ENCODE measurements at regions not wholly inside any gene's neighbourhood (a gene's known extent, or its start where the extent isn't known, plus 50 kb on each side); places are given as distances from the start of the nearest gene placed in this dataset.

DNA sequence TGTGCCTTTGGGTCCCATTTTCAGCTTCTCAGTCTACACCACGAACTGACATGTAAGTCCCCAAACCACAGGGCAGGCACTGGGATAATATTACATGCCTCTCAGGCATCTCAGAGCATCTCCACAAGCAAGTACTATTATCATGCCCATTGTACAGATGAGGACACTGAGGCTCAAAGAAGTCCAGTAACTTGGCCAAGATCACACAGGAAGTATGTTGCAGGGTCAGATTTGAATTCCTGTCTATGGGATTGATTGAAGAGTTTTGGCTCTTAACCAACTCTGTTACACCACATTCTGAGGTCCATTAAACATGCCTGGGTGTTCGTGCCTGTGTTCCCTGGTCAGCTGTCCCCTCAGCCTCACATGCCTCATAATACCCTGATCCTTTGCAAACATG is 319.8 kb downstream of the FOXO1 start:
- TF ChIP-seq, protein P1, sequence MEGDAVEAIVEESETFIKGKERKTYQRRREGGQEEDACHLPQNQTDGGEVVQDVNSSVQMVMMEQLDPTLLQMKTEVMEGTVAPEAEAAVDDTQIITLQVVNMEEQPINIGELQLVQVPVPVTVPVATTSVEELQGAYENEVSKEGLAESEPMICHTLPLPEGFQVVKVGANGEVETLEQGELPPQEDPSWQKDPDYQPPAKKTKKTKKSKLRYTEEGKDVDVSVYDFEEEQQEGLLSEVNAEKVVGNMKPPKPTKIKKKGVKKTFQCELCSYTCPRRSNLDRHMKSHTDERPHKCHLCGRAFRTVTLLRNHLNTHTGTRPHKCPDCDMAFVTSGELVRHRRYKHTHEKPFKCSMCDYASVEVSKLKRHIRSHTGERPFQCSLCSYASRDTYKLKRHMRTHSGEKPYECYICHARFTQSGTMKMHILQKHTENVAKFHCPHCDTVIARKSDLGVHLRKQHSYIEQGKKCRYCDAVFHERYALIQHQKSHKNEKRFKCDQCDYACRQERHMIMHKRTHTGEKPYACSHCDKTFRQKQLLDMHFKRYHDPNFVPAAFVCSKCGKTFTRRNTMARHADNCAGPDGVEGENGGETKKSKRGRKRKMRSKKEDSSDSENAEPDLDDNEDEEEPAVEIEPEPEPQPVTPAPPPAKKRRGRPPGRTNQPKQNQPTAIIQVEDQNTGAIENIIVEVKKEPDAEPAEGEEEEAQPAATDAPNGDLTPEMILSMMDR (IDR thresholded peaks at IDR 0.05): no peak
- Histone ChIP-seq H3K36me3 (no peaks in the 10 kb centered on the region), H3K4me3 (no peak overlapping the region), H3K27ac (peak overlapping the region in 3 of 10 donors; percentile 8 to 65 (median 48)), H3K9me3 (no peaks in the 10 kb centered on the region), H3K27me3 (no peaks in the 10 kb centered on the region), H3K4me1 (peaks cover 0 to 34% (median 23%) of the 10 kb centered on the region in 9 donors)
- 89 to 95% methylated on average over 2 of the region's 2 CpGs for WGBS, 2 donors
- DNase-seq (no peak), ATAC-seq (no peak)
- intact Hi-C loops (cut with DNase I): no loop called here

DNA sequence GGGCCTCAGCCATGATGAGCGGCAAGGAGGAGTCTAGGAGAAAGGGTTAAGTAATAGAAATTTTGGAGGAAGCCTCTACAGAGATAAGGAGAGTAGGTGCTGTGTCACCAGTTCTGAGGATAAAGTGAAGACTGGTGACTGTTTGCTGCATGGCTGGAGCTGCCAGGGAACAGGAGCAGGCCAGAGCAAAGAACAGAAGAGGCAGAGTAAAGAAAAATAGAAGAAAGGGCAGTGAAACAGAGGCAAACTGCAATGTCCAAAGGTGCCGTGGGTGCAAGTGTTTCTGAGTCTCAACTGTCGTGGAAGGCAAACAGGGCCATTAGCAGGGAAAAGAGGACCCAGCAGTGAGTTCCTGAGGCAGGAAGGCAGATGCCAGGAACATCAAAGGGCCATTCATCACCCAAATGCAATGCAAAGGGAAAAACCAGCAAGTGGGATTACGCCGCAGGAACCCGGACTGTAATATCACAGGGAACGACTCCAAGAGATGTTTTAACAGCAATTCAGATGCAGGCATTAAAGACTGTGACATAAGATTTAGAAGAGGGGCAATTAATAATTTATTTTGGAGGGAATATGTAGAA is 318.3 kb downstream of the FOXO1 start:
- TF ChIP-seq, protein P1 (IDR thresholded peaks at IDR 0.05): no peak
- no peaks in the 10 kb centered on the region for H3K9me3 ChIP-seq
- intact Hi-C loops (cut with DNase I): no loop called here
- H3K27me3 ChIP-seq: no peaks in the 10 kb centered on the region
- no peak overlapping the region for H3K27ac ChIP-seq
- no peaks in the 10 kb centered on the region for H3K36me3 ChIP-seq
- peaks cover 0 to 49% (median 33%) of the 10 kb centered on the region in 9 donors for H3K4me1 ChIP-seq
- 86 to 89% methylated on average over 7 of the region's 7 CpGs for WGBS, 2 donors
- DNase-seq (no peak), ATAC-seq (no peak)
- no peak overlapping the region for H3K4me3 ChIP-seq

DNA sequence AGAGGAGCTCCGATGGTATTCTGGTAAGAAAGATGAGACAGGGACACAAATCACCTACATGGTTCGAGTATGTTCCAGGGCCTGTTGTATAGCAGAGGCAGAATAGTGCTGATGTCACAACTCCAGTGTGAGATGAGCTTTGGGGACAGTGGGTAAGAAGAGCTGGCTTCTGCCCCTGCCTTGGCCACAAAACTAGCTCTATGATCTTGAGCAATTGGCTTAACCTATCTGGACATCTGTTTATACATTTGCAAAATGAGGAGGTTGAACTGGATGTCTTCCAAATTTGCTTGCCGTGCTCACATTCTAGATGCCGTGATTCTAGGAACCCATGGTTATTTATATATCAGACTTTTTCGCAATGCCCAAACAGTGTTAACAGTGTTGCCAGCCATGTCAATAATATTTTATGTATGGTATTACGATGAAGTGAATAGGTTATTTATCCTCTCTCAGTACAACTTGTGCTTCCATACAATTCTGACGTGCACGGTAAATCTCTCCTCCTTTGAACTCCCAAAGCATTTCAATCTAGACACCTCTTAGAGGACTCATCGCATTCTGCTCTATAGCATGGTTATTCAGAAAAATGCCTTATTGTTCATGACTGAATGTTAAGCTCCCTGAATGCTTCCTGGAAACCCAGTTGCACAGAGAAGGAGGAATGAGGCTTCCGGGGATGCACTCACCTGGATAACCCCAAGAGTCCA is 316.0 kb downstream of the FOXO1 start:
- Histone ChIP-seq H3K36me3 (no peaks in the 10 kb centered on the region), H3K9me3 (no peaks in the 10 kb centered on the region), H3K4me1 (peaks cover 0 to 34% (median 18%) of the 10 kb centered on the region in 9 donors), H3K4me3 (no peak overlapping the region), H3K27me3 (no peaks in the 10 kb centered on the region), H3K27ac (no peak overlapping the region)
- no peak for DNase-seq
- ATAC-seq: no peak
- 71 to 75% methylated on average over 10 of the region's 10 CpGs for WGBS, 2 donors
- TF ChIP-seq, protein P1 (IDR thresholded peaks at IDR 0.05): no peak
- intact Hi-C loops (cut with DNase I): no loop called here

GRCh38 chr13:40351537-40352379 is 314.7 kb downstream of the FOXO1 start:
- TF ChIP-seq, protein P1 (IDR thresholded peaks at IDR 0.05): no peak
- no peaks in the 10 kb centered on the region for H3K27me3 ChIP-seq
- no peaks in the 10 kb centered on the region for H3K36me3 ChIP-seq
- peaks cover 0 to 24% (median 12%) of the 10 kb centered on the region in 9 donors for H3K4me1 ChIP-seq
- H3K27ac ChIP-seq: peak overlapping the region in 6 of 10 donors; percentile 19 to 61 (median 45)
- ATAC-seq (peak in 1 of 8 donors; percentile 18), DNase-seq (no peak)
- no peaks in the 10 kb centered on the region for H3K9me3 ChIP-seq
- no peak overlapping the region for H3K4me3 ChIP-seq
- 77 to 79% methylated on average over 9 of the region's 9 CpGs for WGBS, 2 donors
- intact Hi-C loops (cut with DNase I): loop anchor here in 1 of 10 donors (2.0 kb wide), 1 partner anchor 19 kb away; no protein-coding TSS in a partner anchor

Data from heart right ventricle (tissue), 16 donors.